Astrocyte (in vitro differentiated cells and primary cell): ENCODE measurements at regions not wholly inside any gene's neighbourhood (a gene's known extent, or its start where the extent isn't known, plus 50 kb on each side); places are given as distances from the start of the nearest gene placed in this dataset.

Experiments
- CTCF ChIP-seq: IDR thresholded peaks from 2 replicates; pipeline ENCODE4 v1.5.1; 2011; ENCODE audit warnings: low read depth, mild to moderate bottlenecking, inconsistent platforms, low read length, moderate library complexity; ENCODE audit not compliant: insufficient read depth
- EZH2 ChIP-seq: IDR thresholded peaks from 2 replicates; pipeline ENCODE4 v1.6.1; 2012; ENCODE audit warnings: mild to moderate bottlenecking, low read length, inconsistent platforms; ENCODE audit not compliant: insufficient read depth

- TF ChIP-seq CTCF (no peak), EZH2 (no peak)
These were observed 1017.9 kb downstream of the TBC1D22A start for GRCh38 chr22:47780281-47780875.
